Effector CD8-positive, alpha-beta T cell (primary cell): ENCODE measurements at regions not wholly inside any gene's neighbourhood (a gene's known extent, or its start where the extent isn't known, plus 50 kb on each side); places are given as distances from the start of the nearest gene placed in this dataset.
A peak's percentile ranks its signal among the peaks of the same experiment; 100 is the strongest.

ENCODE experiments used
- DNase-seq: peaks from one replicate; lab custom pipeline; 2025; lab: John Stamatoyannopoulos, UW

- no peak for DNase-seq
Measured at GRCh38 chr5:82806513-82806912, 270.7 kb downstream of the TMEM167A start.

GRCh38 chr5:82804155-82804690 lies 273.0 kb downstream of the TMEM167A start:
- DNase-seq = no peak

- DNase-seq = no peak
Measured at GRCh38 chr5:82802954-82803353, 274.2 kb downstream of the TMEM167A start.

GRCh38 chr5:82800826-82801225 lies 276.4 kb downstream of the TMEM167A start:
- DNase-seq = no peak

- DNase-seq = no peak
Measured at GRCh38 chr5:82799361-82800077, 277.7 kb downstream of the TMEM167A start.

GRCh38 chr5:82798676-82799075 lies 278.5 kb downstream of the TMEM167A start:
- no peak for DNase-seq

- DNase-seq = no peak
Measured at GRCh38 chr5:82796643-82797416, 280.4 kb downstream of the TMEM167A start.

GRCh38 chr5:82794876-82795275 lies 282.3 kb downstream of the TMEM167A start:
- no peak for DNase-seq

- peak; percentile 0 for DNase-seq
Measured at GRCh38 chr5:82793808-82794419, 283.3 kb downstream of the TMEM167A start.

GRCh38 chr5:82792096-82792495 lies 285.1 kb downstream of the TMEM167A start:
- DNase-seq = no peak

GRCh38 chr5:82789095-82789494 lies 288.1 kb downstream of the TMEM167A start:
- no peak for DNase-seq

- DNase-seq = no peak
Measured at GRCh38 chr5:82786748-82787147, 290.4 kb downstream of the TMEM167A start.

- no peak for DNase-seq
Measured at GRCh38 chr5:82785882-82786509, 291.2 kb downstream of the TMEM167A start.

GRCh38 chr5:82785456-82785855 lies 291.7 kb downstream of the TMEM167A start:
- DNase-seq = no peak

GRCh38 chr5:82784521-82784920 lies 292.7 kb downstream of the TMEM167A start:
- no peak for DNase-seq

GRCh38 chr5:82777106-82777505 lies 300.1 kb downstream of the TMEM167A start:
- DNase-seq = no peak

GRCh38 chr5:82772281-82772680 lies 304.9 kb downstream of the TMEM167A start:
- no peak for DNase-seq

- no peak for DNase-seq
Measured at GRCh38 chr5:82766206-82766605, 311.0 kb downstream of the TMEM167A start.

GRCh38 chr5:82765765-82766164 lies 311.4 kb downstream of the TMEM167A start:
- DNase-seq = no peak

- DNase-seq = no peak
Measured at GRCh38 chr5:82760856-82761255, 316.3 kb downstream of the TMEM167A start.

GRCh38 chr5:82758881-82759280 lies 318.3 kb downstream of the TMEM167A start:
- no peak for DNase-seq

GRCh38 chr5:82754759-82755158 lies 322.4 kb downstream of the TMEM167A start:
- no peak for DNase-seq
